Neural cell (in vitro differentiated cells): ENCODE measurements at regions not wholly inside any gene's neighbourhood (a gene's known extent, or its start where the extent isn't known, plus 50 kb on each side); places are given as distances from the start of the nearest gene placed in this dataset.

Experiments used
- H2AFZ ChIP-seq: fragments of 200-600, 300-800 bp; sonication (generic), shearing (Covaris generic); 2 replicates; pipeline ENCODE4 v1.6.0; 2014; ENCODE audit warnings: low read depth, mild to moderate bottlenecking, antibody characterized with exemption, low read length, moderate library complexity
- H3F3A ChIP-seq: fragments of 200-600 bp; shearing (Covaris generic); 2 replicates; pipeline ENCODE4 v1.6.1; 2016; ENCODE audit warnings: mild to moderate bottlenecking, moderate library complexity, mixed read lengths, antibody characterized with exemption, low read length; ENCODE audit not compliant: insufficient read depth, poor library complexity, severe bottlenecking
- H3K27ac ChIP-seq: fragments of 200-600, 300-800 bp; sonication (generic), shearing (Covaris generic); 2 replicates; pipeline ENCODE4 v1.5.1; 2014; ENCODE audit warnings: mild to moderate bottlenecking, low read length, moderate library complexity
- H3K27me3 ChIP-seq: fragments of 300-800, 200-600 bp; sonication (generic), shearing (Covaris generic); 2 replicates; pipeline ENCODE4 v1.6.0; 2014; ENCODE audit warnings: mild to moderate bottlenecking, low read depth, low read length, moderate library complexity; ENCODE audit not compliant: insufficient read depth
- H3K36me3 ChIP-seq: fragments of 300-800, 200-600 bp; sonication (generic), shearing (Covaris generic); 2 replicates; pipeline ENCODE4 v1.5.1; 2014; ENCODE audit warnings: mild to moderate bottlenecking, antibody characterized with exemption, low read length, moderate library complexity; ENCODE audit not compliant: insufficient read depth
- H3K4me2 ChIP-seq: fragments of 300-800, 200-600 bp; sonication (generic), shearing (Covaris generic); 2 replicates; pipeline ENCODE4 v1.6.0; 2014; ENCODE audit warnings: mild to moderate bottlenecking, low read length
- H3K4me3 ChIP-seq: fragments of 300-800, 200-600 bp; sonication (generic), shearing (Covaris generic); 2 replicates; pipeline ENCODE4 v1.5.1; 2014; ENCODE audit warnings: mild to moderate bottlenecking, low read length, moderate library complexity
- H3K79me2 ChIP-seq: fragments of 200-600 bp; shearing (Covaris generic); replicated peaks from 2 replicates; pipeline ENCODE4 v1.6.0; 2014; ENCODE audit warnings: mild to moderate bottlenecking, low read length, moderate library complexity; ENCODE audit not compliant: insufficient read depth
- H3K9ac ChIP-seq: fragments of 300-800, 200-600 bp; sonication (generic), shearing (Covaris generic); 2 replicates; pipeline ENCODE4 v1.6.1; 2016; ENCODE audit warnings: mild to moderate bottlenecking, low read length, mixed read lengths
- H3K9me2 ChIP-seq: fragments of 200-600 bp; shearing (Covaris generic); 2 replicates; pipeline ENCODE4 v1.6.1; 2016; ENCODE audit warnings: mild to moderate bottlenecking, low read length, mixed read lengths; ENCODE audit not compliant: insufficient read depth
- H3K9me3 ChIP-seq: fragments of 200-600, 300-800 bp; sonication (generic), shearing (Covaris generic); 2 replicates; pipeline ENCODE4 v1.6.1; 2016; ENCODE audit warnings: mild to moderate bottlenecking, mixed run types, low read length, moderate library complexity, mixed read lengths
- H4K20me1 ChIP-seq: fragments of 200-600 bp; shearing (Covaris generic); 2 replicates; pipeline ENCODE4 v1.6.1; 2016; ENCODE audit warnings: mild to moderate bottlenecking, mixed run types; ENCODE audit not compliant: insufficient read depth
- EP300 ChIP-seq: fragments of 450-650 bp; conservative IDR thresholded peaks from 2 replicates; pipeline ENCODE4 v1.6.1; 2014; ENCODE audit warnings: antibody characterized with exemption, mild to moderate bottlenecking, moderate library complexity; ENCODE audit not compliant: poor library complexity, severe bottlenecking
- MXI1 ChIP-seq: fragments of 450-650 bp; conservative IDR thresholded peaks from 2 replicates; pipeline ENCODE4 v1.6.1; 2014; ENCODE audit warnings: antibody characterized with exemption, mild to moderate bottlenecking; ENCODE audit not compliant: poor library complexity, severe bottlenecking
- RAD21 ChIP-seq: fragments of 450-650 bp; conservative IDR thresholded peaks from 2 replicates; pipeline ENCODE4 v1.6.1; 2014; ENCODE audit warnings: antibody characterized with exemption, mild to moderate bottlenecking, moderate library complexity
- SMC3 ChIP-seq: fragments of 450-650 bp; conservative IDR thresholded peaks from 2 replicates; pipeline ENCODE4 v1.6.1; 2014; ENCODE audit warnings: antibody characterized with exemption, mild to moderate bottlenecking, moderate library complexity; ENCODE audit not compliant: poor library complexity
- TAF1 ChIP-seq: IDR thresholded peaks from 2 replicates; pipeline ENCODE4 v1.6.1; 2012; ENCODE audit warnings: low read depth
- TF ChIP-seq, protein P1 (sequence below): fragments of 450-650 bp; IDR thresholded peaks from 2 replicates; pipeline ENCODE4 v1.5.1; 2014; ENCODE audit warnings: antibody characterized with exemption, mild to moderate bottlenecking, moderate library complexity; ENCODE audit not compliant: poor library complexity, severe bottlenecking
- TF ChIP-seq, protein P2 (sequence below): IDR thresholded peaks from 2 replicates; pipeline ENCODE4 v1.6.1; 2012; ENCODE audit warnings: borderline replicate concordance

DNA sequence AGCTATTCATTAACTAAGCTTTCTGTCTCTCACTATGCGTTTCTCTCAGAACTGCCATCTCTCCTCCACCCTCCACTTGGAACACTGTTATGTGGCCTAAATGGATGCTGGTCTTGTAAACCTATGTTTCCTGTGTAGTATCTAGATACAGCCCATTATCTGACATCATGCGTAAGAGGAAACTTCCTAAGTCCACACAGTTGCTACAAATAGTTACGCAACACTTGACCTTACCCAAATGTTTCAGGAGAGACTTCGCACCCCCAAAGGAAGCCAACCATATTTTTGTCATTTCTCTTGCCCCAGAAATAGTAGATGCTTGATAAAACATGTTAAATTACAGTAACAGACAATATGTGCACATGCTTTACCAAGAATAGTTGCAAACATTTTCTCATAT lies 87.2 kb upstream of the TPRG1 start:
- Histone ChIP-seq H3K9ac (no peak overlapping the region), H3K27ac (no peak overlapping the region), H3K36me3 (no peaks in the 10 kb centered on the region), H4K20me1 (no peaks in the 10 kb centered on the region), H3K9me3 (no peaks in the 10 kb centered on the region), H3K4me2 (no peak overlapping the region), H3K27me3 (no peaks in the 10 kb centered on the region), H3K9me2 (no peaks in the 10 kb centered on the region), H3K79me2 (no peaks in the 10 kb centered on the region), H3K4me3 (no peak overlapping the region), H2AFZ (no peak overlapping the region), H3F3A (no peaks in the 10 kb centered on the region)
- TF ChIP-seq SMC3 (no peak), TAF1 (no peak)
- TF ChIP-seq, protein P1, sequence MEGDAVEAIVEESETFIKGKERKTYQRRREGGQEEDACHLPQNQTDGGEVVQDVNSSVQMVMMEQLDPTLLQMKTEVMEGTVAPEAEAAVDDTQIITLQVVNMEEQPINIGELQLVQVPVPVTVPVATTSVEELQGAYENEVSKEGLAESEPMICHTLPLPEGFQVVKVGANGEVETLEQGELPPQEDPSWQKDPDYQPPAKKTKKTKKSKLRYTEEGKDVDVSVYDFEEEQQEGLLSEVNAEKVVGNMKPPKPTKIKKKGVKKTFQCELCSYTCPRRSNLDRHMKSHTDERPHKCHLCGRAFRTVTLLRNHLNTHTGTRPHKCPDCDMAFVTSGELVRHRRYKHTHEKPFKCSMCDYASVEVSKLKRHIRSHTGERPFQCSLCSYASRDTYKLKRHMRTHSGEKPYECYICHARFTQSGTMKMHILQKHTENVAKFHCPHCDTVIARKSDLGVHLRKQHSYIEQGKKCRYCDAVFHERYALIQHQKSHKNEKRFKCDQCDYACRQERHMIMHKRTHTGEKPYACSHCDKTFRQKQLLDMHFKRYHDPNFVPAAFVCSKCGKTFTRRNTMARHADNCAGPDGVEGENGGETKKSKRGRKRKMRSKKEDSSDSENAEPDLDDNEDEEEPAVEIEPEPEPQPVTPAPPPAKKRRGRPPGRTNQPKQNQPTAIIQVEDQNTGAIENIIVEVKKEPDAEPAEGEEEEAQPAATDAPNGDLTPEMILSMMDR: no peak

DNA sequence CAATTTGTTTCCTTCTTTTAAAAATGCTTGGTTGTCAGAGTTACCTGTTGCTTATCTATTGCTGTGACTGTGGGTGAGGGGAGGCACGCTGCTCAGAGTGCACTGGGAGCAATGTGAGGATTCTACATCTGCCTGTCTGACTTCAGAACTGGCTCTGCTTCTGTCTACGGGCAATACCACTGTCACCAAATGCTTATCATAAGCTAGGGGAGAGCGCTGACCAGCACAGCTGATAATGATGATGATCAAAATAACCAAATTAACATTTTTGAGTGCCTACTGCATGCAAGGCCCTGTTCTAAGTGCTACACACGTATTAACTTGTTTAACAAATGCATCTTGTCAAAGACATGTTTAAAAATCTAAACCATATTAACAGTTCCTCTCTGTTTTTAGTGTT lies 79.2 kb upstream of the TPRG1 start:
- Histone ChIP-seq H3K9me2 (no peaks in the 10 kb centered on the region), H3K36me3 (no peaks in the 10 kb centered on the region), H3K27me3 (no peaks in the 10 kb centered on the region), H4K20me1 (no peaks in the 10 kb centered on the region), H3F3A (no peaks in the 10 kb centered on the region), H3K4me3 (no peak overlapping the region), H3K79me2 (no peaks in the 10 kb centered on the region), H3K9ac (no peak overlapping the region), H2AFZ (no peak overlapping the region), H3K4me2 (no peak overlapping the region), H3K9me3 (no peaks in the 10 kb centered on the region), H3K27ac (no peak overlapping the region)
- TF ChIP-seq TAF1: no peak
- TF ChIP-seq SMC3: no peak
- TF ChIP-seq, protein P1: no peak
- TF ChIP-seq EP300: no peak
- no peak for TF ChIP-seq MXI1
- TF ChIP-seq, protein P2, sequence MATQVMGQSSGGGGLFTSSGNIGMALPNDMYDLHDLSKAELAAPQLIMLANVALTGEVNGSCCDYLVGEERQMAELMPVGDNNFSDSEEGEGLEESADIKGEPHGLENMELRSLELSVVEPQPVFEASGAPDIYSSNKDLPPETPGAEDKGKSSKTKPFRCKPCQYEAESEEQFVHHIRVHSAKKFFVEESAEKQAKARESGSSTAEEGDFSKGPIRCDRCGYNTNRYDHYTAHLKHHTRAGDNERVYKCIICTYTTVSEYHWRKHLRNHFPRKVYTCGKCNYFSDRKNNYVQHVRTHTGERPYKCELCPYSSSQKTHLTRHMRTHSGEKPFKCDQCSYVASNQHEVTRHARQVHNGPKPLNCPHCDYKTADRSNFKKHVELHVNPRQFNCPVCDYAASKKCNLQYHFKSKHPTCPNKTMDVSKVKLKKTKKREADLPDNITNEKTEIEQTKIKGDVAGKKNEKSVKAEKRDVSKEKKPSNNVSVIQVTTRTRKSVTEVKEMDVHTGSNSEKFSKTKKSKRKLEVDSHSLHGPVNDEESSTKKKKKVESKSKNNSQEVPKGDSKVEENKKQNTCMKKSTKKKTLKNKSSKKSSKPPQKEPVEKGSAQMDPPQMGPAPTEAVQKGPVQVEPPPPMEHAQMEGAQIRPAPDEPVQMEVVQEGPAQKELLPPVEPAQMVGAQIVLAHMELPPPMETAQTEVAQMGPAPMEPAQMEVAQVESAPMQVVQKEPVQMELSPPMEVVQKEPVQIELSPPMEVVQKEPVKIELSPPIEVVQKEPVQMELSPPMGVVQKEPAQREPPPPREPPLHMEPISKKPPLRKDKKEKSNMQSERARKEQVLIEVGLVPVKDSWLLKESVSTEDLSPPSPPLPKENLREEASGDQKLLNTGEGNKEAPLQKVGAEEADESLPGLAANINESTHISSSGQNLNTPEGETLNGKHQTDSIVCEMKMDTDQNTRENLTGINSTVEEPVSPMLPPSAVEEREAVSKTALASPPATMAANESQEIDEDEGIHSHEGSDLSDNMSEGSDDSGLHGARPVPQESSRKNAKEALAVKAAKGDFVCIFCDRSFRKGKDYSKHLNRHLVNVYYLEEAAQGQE: no peak
- no peak for TF ChIP-seq RAD21
